ENCODE measurements at regions not wholly inside any gene's neighbourhood (a gene's known extent, or its start where the extent isn't known, plus 50 kb on each side); places are given as distances from the start of the nearest gene placed in this dataset.

- TF ChIP-seq CTCF (IDR thresholded peaks at IDR 0.05) (no peak), POLR2A (IDR thresholded peaks at IDR 0.05) (no peak)
These were observed 72.5 kb downstream of the DNAJB9 start for GRCh38 chr7:108642126-108642525.

All from right lobe of liver (tissue), 4 donors.